Myocyte (in vitro differentiated cells): ENCODE measurements at regions not wholly inside any gene's neighbourhood (a gene's known extent, or its start where the extent isn't known, plus 50 kb on each side); places are given as distances from the start of the nearest gene placed in this dataset.

Experiments
- DNase-seq: peaks from one replicate; pipeline ENCODE4 v3.0.0-alpha.2; 2012; ENCODE audit warnings: low read depth

GRCh38 chr10:108872854-108873253 is 1050.5 kb downstream of the XPNPEP1 start:
- DNase-seq, result no peak

- DNase-seq, result no peak
These were observed 1054.4 kb downstream of the XPNPEP1 start for GRCh38 chr10:108868881-108869280.

- DNase-seq, result no peak
These were observed 1060.5 kb downstream of the XPNPEP1 start for GRCh38 chr10:108862676-108863350.

- no peak for DNase-seq
These were observed 1062.0 kb downstream of the XPNPEP1 start for GRCh38 chr10:108861181-108861754.

GRCh38 chr10:108852211-108852610 is 1071.1 kb downstream of the XPNPEP1 start:
- DNase-seq, result no peak

- DNase-seq, result no peak
These were observed 1073.0 kb downstream of the XPNPEP1 start for GRCh38 chr10:108850138-108850854.

- DNase-seq, result no peak
These were observed 1073.6 kb downstream of the XPNPEP1 start for GRCh38 chr10:108849688-108850087.

GRCh38 chr10:108849186-108849585 is 1074.1 kb downstream of the XPNPEP1 start:
- no peak for DNase-seq

GRCh38 chr10:108848046-108848445 is 1075.3 kb downstream of the XPNPEP1 start:
- DNase-seq, result no peak

- no peak for DNase-seq
These were observed 1082.4 kb downstream of the XPNPEP1 start for GRCh38 chr10:108840944-108841343.

GRCh38 chr10:108836362-108836761 is 1086.9 kb downstream of the XPNPEP1 start:
- DNase-seq, result no peak

- no peak for DNase-seq
These were observed 1101.3 kb downstream of the XPNPEP1 start for GRCh38 chr10:108822026-108822425.

- no peak for DNase-seq
These were observed 1104.0 kb downstream of the XPNPEP1 start for GRCh38 chr10:108819302-108819701.

GRCh38 chr10:108817584-108817983 is 1105.7 kb downstream of the XPNPEP1 start:
- peak; percentile 3 for DNase-seq

- no peak for DNase-seq
These were observed 1106.2 kb downstream of the XPNPEP1 start for GRCh38 chr10:108817135-108817534.

- DNase-seq, result no peak
These were observed 1110.4 kb downstream of the XPNPEP1 start for GRCh38 chr10:108812906-108813305.

- DNase-seq, result no peak
These were observed 1111.0 kb downstream of the XPNPEP1 start for GRCh38 chr10:108812296-108812695.

- DNase-seq, result no peak
These were observed 1115.1 kb downstream of the XPNPEP1 start for GRCh38 chr10:108808228-108808627.

- DNase-seq, result no peak
These were observed 1121.4 kb downstream of the XPNPEP1 start for GRCh38 chr10:108801775-108802517.

GRCh38 chr10:108801220-108801619 is 1122.1 kb downstream of the XPNPEP1 start:
- DNase-seq, result no peak

- no peak for DNase-seq
These were observed 1125.7 kb downstream of the XPNPEP1 start for GRCh38 chr10:108797573-108797972.
